GM23248 (cell line): ENCODE measurements at regions not wholly inside any gene's neighbourhood (a gene's known extent, or its start where the extent isn't known, plus 50 kb on each side); places are given as distances from the start of the nearest gene placed in this dataset.

Experiments
- DNase-seq: peaks from one replicate; pipeline ENCODE4 v3.0.0-alpha.2; 2015
- H2AFZ ChIP-seq: fragments of 200-600 bp; sonication (generic); 2 replicates; pipeline ENCODE4 v1.6.1; 2016; ENCODE audit warnings: antibody characterized with exemption
- H3F3A ChIP-seq: fragments of 200-600 bp; sonication (generic); 2 replicates; pipeline ENCODE4 v1.6.1; 2016; ENCODE audit warnings: mild to moderate bottlenecking, antibody characterized with exemption, mixed run types; ENCODE audit not compliant: insufficient read depth
- H3K27ac ChIP-seq: fragments of 200-600 bp; sonication (generic); 2 replicates; pipeline ENCODE4 v1.5.1; 2016; ENCODE audit warnings: mild to moderate bottlenecking
- H3K27me3 ChIP-seq: fragments of 200-600 bp; sonication (generic); replicated peaks from 2 replicates; pipeline ENCODE4 v1.6.1; 2016; ENCODE audit warnings: mild to moderate bottlenecking; ENCODE audit not compliant: insufficient read depth
- H3K36me3 ChIP-seq: fragments of 200-600 bp; sonication (generic); 2 replicates; pipeline ENCODE4 v1.6.1; 2016; ENCODE audit warnings: low read depth, mild to moderate bottlenecking
- H3K4me1 ChIP-seq: fragments of 200-600 bp; sonication (generic); 2 replicates; pipeline ENCODE4 v1.6.1; 2016; ENCODE audit warnings: mild to moderate bottlenecking; ENCODE audit not compliant: insufficient read depth
- H3K4me2 ChIP-seq: fragments of 200-600 bp; sonication (generic); one replicate; pipeline ENCODE4 v1.6.1; 2016; ENCODE audit warnings: mild to moderate bottlenecking; ENCODE audit not compliant: unreplicated experiment
- H3K4me3 ChIP-seq: fragments of 200-600 bp; sonication (generic); 2 replicates; pipeline ENCODE4 v1.5.1; 2016; ENCODE audit warnings: mild to moderate bottlenecking
- H3K79me2 ChIP-seq: fragments of 200-600 bp; sonication (generic); 2 replicates; pipeline ENCODE4 v1.6.1; 2016; ENCODE audit warnings: mild to moderate bottlenecking; ENCODE audit not compliant: insufficient read depth
- H3K9ac ChIP-seq: fragments of 200-600 bp; sonication (generic); 2 replicates; pipeline ENCODE4 v1.6.1; 2016; ENCODE audit warnings: mild to moderate bottlenecking
- H3K9me2 ChIP-seq: fragments of 200-600 bp; sonication (generic); 2 replicates; pipeline ENCODE4 v1.6.1; 2016; ENCODE audit warnings: mixed run types, mild to moderate bottlenecking, moderate library complexity; ENCODE audit not compliant: insufficient read depth
- H3K9me3 ChIP-seq: fragments of 200-600 bp; sonication (generic); one replicate; pipeline ENCODE4 v1.6.1; 2017; ENCODE audit warnings: low read depth
- H4K20me1 ChIP-seq: fragments of 200-600 bp; sonication (generic); 2 replicates; pipeline ENCODE4 v1.6.0; 2016; ENCODE audit not compliant: insufficient read depth
- EZH2 ChIP-seq: fragments of 200-600 bp; sonication (generic); IDR thresholded peaks from 2 replicates; pipeline ENCODE4 v1.6.1; 2018; ENCODE audit warnings: antibody characterized with exemption, mild to moderate bottlenecking; ENCODE audit not compliant: insufficient read depth, poor library complexity, severe bottlenecking
- EZH2phosphoT487 ChIP-seq: fragments of 200-600 bp; sonication (generic); IDR thresholded peaks from 2 replicates; pipeline ENCODE4 v1.6.1; 2018; ENCODE audit warnings: antibody characterized with exemption, moderate library complexity, mild to moderate bottlenecking, low read depth; ENCODE audit not compliant: insufficient read depth
- WGBS, 2 experiments: methylation state at CpG; one replicate each; pipeline ENCODE4 v1.1.6; 2015 to 2017; ENCODE audit warnings: low lambda C conversion rate in 2 of 2, low coverage in 1 of 2; ENCODE audit errors: missing lambda C conversion rate in 2 of 2; 5-methylcytosine and 5-hydroxymethylcytosine counted together
- in situ Hi-C: fragments of 300-500 bp; cut with MboI; formaldehyde crosslinking; loops from 2 replicates; pipeline ENCODE4 v1.15.0; 2020

DNA sequence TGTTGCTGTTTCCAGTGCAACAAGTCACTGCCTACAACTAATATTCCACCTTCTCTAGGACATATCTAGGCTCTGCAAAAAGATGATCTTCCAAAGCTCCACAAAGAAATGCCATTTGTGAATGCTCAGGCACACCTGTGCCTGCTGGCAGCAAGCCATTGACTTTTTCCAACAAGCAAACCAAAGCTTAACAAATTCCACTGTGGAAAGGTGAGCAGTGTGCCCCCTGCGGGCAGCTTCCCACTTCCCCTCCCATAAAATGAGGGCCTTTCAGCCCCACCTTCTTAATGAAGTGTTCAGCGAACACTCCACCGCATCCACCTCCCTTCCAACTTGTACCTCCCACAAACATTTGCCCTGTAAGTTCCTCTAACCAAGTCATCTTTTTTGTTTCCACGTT, 157.5 kb upstream of the SLC24A5 start:
- no peaks in the 10 kb centered on the region for H3K27me3 ChIP-seq
- no peak for DNase-seq
- H3K4me2 ChIP-seq: no peak overlapping the region
- H3K79me2 ChIP-seq: no peaks in the 10 kb centered on the region
- no peak overlapping the region for H2AFZ ChIP-seq
- no peaks in the 10 kb centered on the region for H3K9me2 ChIP-seq
- no peak overlapping the region for H3K27ac ChIP-seq
- H3K9ac ChIP-seq: no peak overlapping the region
- WGBS, 2 experiments: 56 to 62% methylated on average over 4 of the region's 4 CpGs
- H3K4me1 ChIP-seq: no peaks in the 10 kb centered on the region
- H3K9me3 ChIP-seq: no peaks in the 10 kb centered on the region
- H4K20me1 ChIP-seq: no peaks in the 10 kb centered on the region
- H3K4me3 ChIP-seq: no peak overlapping the region
- TF ChIP-seq EZH2phosphoT487: no peak
- TF ChIP-seq EZH2: no peak
- no peaks in the 10 kb centered on the region for H3K36me3 ChIP-seq
- no peaks in the 10 kb centered on the region for H3F3A ChIP-seq
- in situ Hi-C loops: no loop called here

DNA sequence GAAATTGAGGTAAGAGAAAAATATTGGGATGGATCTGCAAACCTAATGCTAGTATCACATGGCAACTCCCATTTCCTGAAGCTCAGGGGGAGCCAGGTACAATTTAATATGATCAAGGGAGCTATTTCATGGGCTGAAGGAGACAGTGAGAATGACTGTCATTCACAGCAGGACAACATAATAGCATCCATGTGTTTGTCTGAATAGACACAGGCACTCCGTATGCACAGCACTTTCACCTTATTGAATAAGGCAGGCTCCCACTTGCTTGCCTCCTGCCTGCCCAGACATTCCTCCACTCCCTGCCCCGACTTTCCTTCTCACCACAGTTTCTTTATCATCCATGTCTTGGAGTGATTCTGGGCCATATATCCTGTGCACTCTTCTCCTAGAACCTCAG, 156.6 kb upstream of the SLC24A5 start:
- H3K4me3 ChIP-seq: no peak overlapping the region
- H3K9ac ChIP-seq: no peak overlapping the region
- H3K4me1 ChIP-seq: no peaks in the 10 kb centered on the region
- no peak overlapping the region for H2AFZ ChIP-seq
- H3F3A ChIP-seq: no peaks in the 10 kb centered on the region
- no peak overlapping the region for H3K27ac ChIP-seq
- H3K36me3 ChIP-seq: no peaks in the 10 kb centered on the region
- H3K79me2 ChIP-seq: no peaks in the 10 kb centered on the region
- 33% methylated on average over 2 of the region's 2 CpGs for WGBS, 2 experiments
- H3K27me3 ChIP-seq: no peaks in the 10 kb centered on the region
- no peak overlapping the region for H3K4me2 ChIP-seq
- no peaks in the 10 kb centered on the region for H4K20me1 ChIP-seq
- DNase-seq: no peak
- no peaks in the 10 kb centered on the region for H3K9me2 ChIP-seq
- TF ChIP-seq EZH2phosphoT487 (no peak), EZH2 (no peak)
- in situ Hi-C loops: no loop called here
- no peaks in the 10 kb centered on the region for H3K9me3 ChIP-seq

DNA sequence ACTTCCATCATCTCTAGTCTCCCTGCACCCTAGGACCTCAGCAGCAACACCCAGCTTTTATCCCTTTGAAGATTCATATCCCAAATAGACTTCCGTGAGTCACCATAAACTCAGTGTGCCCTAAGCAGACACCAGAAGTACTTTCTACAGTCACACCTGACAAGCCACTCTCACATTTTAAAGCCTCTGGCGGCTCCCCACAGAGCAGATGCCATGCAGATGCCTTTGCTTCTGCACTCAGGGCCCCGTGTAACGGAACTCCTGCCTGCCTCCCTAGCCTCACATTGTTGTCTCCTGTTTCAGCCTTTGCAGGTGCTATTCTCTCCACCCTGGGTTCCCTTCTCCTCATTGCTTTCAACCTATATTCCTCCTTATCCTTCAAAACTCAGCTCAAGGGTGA, 155.5 kb upstream of the SLC24A5 start:
- Histone ChIP-seq H3F3A (no peaks in the 10 kb centered on the region), H4K20me1 (no peaks in the 10 kb centered on the region), H3K4me2 (no peak overlapping the region), H3K27ac (no peak overlapping the region), H3K4me3 (no peak overlapping the region), H3K9me3 (no peaks in the 10 kb centered on the region), H2AFZ (no peak overlapping the region), H3K9ac (no peak overlapping the region), H3K79me2 (no peaks in the 10 kb centered on the region), H3K27me3 (no peaks in the 10 kb centered on the region), H3K36me3 (no peaks in the 10 kb centered on the region), H3K9me2 (no peaks in the 10 kb centered on the region), H3K4me1 (no peaks in the 10 kb centered on the region)
- TF ChIP-seq EZH2: no peak
- no peak for TF ChIP-seq EZH2phosphoT487
- no peak for DNase-seq
- WGBS, 2 experiments: 43 to 45% methylated on average over 4 of the region's 4 CpGs
- in situ Hi-C loops: no loop called here

DNA sequence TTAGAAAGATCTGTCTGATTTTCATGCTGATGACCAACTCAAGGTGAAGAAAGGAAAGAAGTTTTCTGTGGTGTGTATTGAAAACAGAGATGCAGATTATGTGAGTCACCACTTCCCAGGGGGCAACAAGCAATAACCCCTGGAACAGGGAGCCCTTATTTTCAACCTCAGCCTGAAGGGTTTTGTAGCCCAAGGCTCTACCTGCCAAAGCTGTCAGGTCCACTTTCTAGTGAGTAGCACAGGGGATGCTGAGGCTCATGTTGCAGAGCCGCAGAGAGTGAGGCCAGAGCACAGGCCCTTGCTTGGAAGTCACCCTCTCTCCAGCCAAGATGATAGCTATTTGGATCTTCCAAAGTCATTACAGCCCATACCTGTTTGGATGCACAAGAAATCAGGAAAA, 152.2 kb upstream of the SLC24A5 start:
- Histone ChIP-seq H3K4me1 (no peaks in the 10 kb centered on the region), H4K20me1 (no peaks in the 10 kb centered on the region), H3K9me2 (no peaks in the 10 kb centered on the region), H2AFZ (no peak overlapping the region), H3K9ac (no peak overlapping the region), H3F3A (no peaks in the 10 kb centered on the region), H3K27ac (no peak overlapping the region), H3K79me2 (no peaks in the 10 kb centered on the region), H3K36me3 (no peaks in the 10 kb centered on the region), H3K4me2 (no peak overlapping the region), H3K4me3 (no peak overlapping the region), H3K27me3 (no peaks in the 10 kb centered on the region), H3K9me3 (no peaks in the 10 kb centered on the region)
- TF ChIP-seq EZH2: no peak
- TF ChIP-seq EZH2phosphoT487: no peak
- 44 to 54% methylated on average over 1 of the region's 1 CpG for WGBS, 2 experiments
- no peak for DNase-seq
- in situ Hi-C loops: no loop called here

DNA sequence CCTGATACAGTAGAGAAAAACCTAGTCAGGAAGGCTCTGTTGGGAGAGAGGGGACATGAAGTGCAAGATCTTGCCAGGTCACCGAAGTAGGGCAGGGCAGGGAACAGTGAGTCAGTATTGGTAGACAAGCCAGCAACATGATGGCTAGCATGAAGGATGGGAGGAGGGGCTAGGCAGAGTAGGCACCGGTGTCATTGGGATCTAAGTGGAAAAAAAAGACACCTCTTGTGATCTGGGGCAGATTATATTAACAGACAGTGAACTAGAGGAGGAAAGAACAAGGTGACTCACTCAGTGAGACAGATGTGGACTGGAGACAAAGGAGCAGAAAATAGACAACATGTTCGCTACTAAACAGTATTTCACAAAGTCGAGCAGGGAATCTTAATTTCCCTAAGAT, 149.2 kb upstream of the SLC24A5 start:
- Histone ChIP-seq H3K4me1 (no peaks in the 10 kb centered on the region), H2AFZ (no peak overlapping the region), H3K27ac (no peak overlapping the region), H3K4me2 (no peak overlapping the region), H3K9ac (no peak overlapping the region), H3K36me3 (no peaks in the 10 kb centered on the region), H3K9me3 (no peaks in the 10 kb centered on the region), H3K27me3 (0 out of 2 replicates have a peak, but pooled peaks cover 4% of the 10 kb centered on the region), H3K9me2 (no peaks in the 10 kb centered on the region), H3K79me2 (no peaks in the 10 kb centered on the region), H3F3A (no peaks in the 10 kb centered on the region), H3K4me3 (no peak overlapping the region), H4K20me1 (no peaks in the 10 kb centered on the region)
- TF ChIP-seq EZH2 (no peak), EZH2phosphoT487 (no peak)
- DNase-seq: no peak
- in situ Hi-C loops: loop anchor here (10.0 kb wide), 1 partner anchor 777 kb away; no protein-coding TSS in a partner anchor
- WGBS, 2 experiments: 45 to 51% methylated on average over 4 of the region's 4 CpGs
